Upper lobe of right lung (tissue), 1 donor: ENCODE measurements at regions not wholly inside any gene's neighbourhood (a gene's known extent, or its start where the extent isn't known, plus 50 kb on each side); places are given as distances from the start of the nearest gene placed in this dataset.
"Not testable (repeated sequence)": the region's sequence is repeated elsewhere in the genome, so short reads cannot be mapped to it uniquely, and the experiment has no call there.

Experiments
- ATAC-seq: fragments of 200-7000 bp; cut with Tn5 transposase; one replicate; pipeline ENCODE4 v1.9.1; 2020; ENCODE audit warnings: mild to moderate bottlenecking, moderate library complexity
- DNase-seq: peaks from one replicate; pipeline ENCODE4 v3.0.0-alpha.2; 2020
- H3K27ac ChIP-seq: fragments of 200-600 bp; one replicate; pipeline ENCODE4 v1.8.0; 2022
- H3K27me3 ChIP-seq: fragments of 200-600 bp; one replicate; pipeline ENCODE4 v1.8.0; 2022; ENCODE audit warnings: mild to moderate bottlenecking
- H3K36me3 ChIP-seq: fragments of 200-600 bp; one replicate; pipeline ENCODE4 v1.8.0; 2022
- H3K4me1 ChIP-seq: fragments of 200-600 bp; one replicate; pipeline ENCODE4 v1.8.0; 2022
- H3K4me3 ChIP-seq: fragments of 200-600 bp; one replicate; pipeline ENCODE4 v1.8.0; 2022; ENCODE audit warnings: mild to moderate bottlenecking
- H3K9me3 ChIP-seq: fragments of 200-600 bp; one replicate; pipeline ENCODE4 v1.8.0; 2022
- intact Hi-C: fragments of 100-400 bp; cut with DNase I; formaldehyde crosslinking; loops from one replicate; pipeline ENCODE4 v1.11.0; 2022
- TF ChIP-seq, protein P1 (sequence below): fragments of 200-600 bp; IDR thresholded peaks from one replicate; pipeline ENCODE4 v1.8.0; 2022; ENCODE audit warnings: antibody characterized with exemption
- donor health status: DM: no; HTN: yes; CAD: no; lungs with severe emphysema.

DNA sequence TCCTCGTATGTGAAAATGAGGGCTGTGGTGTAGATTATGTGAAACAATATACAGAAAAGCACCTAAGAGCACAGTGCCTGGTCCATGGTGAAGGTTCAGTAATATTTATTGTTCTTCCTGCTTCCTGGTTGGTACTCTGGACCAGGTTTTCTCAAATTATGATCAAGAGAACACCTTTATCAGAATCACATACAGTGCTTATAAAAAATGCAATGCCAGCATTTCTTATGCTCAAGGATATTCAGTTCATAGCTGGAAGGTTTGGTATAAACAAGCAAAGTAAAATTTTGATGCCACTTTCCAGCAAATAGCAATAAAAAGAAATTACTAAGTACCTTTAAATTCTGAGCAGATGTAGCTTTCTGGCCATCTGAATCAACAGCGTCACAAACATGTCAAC is 1412.4 kb downstream of the RPA4 start:
- Histone ChIP-seq H3K36me3 (no peaks in the 10 kb centered on the region), H3K4me1 (no peaks in the 10 kb centered on the region), H3K27ac (no peak overlapping the region), H3K27me3 (no peaks in the 10 kb centered on the region), H3K4me3 (no peak overlapping the region), H3K9me3 (no peaks in the 10 kb centered on the region)
- ATAC-seq (no peak), DNase-seq (no peak)
- intact Hi-C loops, result no loop called here
- TF ChIP-seq, protein P1, sequence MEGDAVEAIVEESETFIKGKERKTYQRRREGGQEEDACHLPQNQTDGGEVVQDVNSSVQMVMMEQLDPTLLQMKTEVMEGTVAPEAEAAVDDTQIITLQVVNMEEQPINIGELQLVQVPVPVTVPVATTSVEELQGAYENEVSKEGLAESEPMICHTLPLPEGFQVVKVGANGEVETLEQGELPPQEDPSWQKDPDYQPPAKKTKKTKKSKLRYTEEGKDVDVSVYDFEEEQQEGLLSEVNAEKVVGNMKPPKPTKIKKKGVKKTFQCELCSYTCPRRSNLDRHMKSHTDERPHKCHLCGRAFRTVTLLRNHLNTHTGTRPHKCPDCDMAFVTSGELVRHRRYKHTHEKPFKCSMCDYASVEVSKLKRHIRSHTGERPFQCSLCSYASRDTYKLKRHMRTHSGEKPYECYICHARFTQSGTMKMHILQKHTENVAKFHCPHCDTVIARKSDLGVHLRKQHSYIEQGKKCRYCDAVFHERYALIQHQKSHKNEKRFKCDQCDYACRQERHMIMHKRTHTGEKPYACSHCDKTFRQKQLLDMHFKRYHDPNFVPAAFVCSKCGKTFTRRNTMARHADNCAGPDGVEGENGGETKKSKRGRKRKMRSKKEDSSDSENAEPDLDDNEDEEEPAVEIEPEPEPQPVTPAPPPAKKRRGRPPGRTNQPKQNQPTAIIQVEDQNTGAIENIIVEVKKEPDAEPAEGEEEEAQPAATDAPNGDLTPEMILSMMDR, result no peak

DNA sequence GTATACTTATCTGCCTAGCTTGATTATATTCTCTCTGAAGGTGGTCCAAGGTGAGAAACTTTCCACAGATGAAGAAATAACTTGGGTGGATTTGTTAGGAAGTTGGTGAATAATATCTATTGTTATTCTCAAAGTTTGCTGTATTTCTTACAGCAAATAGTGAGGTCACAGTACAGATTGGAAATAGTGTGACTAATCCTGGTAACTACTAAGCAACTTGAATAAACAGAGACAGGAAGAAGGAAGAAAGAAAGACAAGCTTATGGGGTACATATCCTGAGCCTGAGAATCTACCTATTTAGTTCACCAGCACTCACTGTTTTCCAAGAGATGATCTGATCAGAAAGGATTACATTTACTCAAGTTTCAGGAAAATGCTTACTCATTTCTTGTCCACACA is 1416.1 kb downstream of the RPA4 start:
- intact Hi-C loops, result no loop called here
- H3K4me1 ChIP-seq, result no peaks in the 10 kb centered on the region
- no peaks in the 10 kb centered on the region for H3K27me3 ChIP-seq
- no peak overlapping the region for H3K4me3 ChIP-seq
- ATAC-seq (no peak), DNase-seq (no peak)
- H3K9me3 ChIP-seq, result no peaks in the 10 kb centered on the region
- TF ChIP-seq, protein P1, result no peak
- no peak overlapping the region for H3K27ac ChIP-seq
- H3K36me3 ChIP-seq, result no peaks in the 10 kb centered on the region

DNA sequence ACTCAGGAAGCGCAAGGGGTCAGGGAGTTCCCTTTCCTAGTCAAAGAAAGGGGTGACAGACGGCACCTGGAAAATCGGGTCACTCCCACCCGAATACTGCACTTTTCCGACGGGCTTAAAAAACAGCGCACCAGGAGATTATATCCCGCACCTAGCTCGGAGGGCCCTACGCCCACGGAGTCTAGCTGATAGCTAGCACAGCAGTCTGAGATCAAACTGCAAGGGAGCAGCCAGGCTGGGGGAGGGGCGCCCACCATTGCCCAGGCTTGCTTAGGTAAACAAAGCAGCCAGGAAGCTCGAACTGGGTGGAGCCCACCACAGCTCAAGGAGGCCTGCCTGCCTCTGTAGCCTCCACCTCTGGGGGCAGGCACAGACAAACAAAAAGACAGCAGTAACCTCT is 1416.8 kb downstream of the RPA4 start:
- H3K4me3 ChIP-seq, H3K36me3 ChIP-seq, DNase-seq, ATAC-seq, intact Hi-C loops, H3K9me3 ChIP-seq, H3K27ac ChIP-seq, H3K27me3 ChIP-seq, H3K4me1 ChIP-seq: not testable (repeated sequence)

DNA sequence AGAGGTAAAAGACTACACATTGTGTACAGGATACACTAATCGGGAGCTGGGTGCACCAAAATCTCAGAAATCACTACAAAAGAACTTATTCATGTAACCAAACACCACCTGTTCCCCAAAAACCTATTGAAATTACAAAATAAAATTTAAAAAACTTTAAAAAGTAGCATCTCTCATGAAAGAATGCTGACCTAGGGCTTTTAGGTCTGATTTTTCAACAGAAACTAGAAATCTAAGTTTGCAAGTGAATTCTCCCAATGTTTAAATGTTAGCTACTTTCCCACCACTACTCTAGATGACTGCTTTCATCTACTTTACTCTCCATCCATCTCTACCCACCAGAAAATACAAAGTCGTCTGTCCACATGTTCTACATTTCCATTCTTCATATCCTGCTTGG is 1447.7 kb downstream of the RPA4 start:
- TF ChIP-seq, protein P1, result no peak
- intact Hi-C loops, result no loop called here

DNA sequence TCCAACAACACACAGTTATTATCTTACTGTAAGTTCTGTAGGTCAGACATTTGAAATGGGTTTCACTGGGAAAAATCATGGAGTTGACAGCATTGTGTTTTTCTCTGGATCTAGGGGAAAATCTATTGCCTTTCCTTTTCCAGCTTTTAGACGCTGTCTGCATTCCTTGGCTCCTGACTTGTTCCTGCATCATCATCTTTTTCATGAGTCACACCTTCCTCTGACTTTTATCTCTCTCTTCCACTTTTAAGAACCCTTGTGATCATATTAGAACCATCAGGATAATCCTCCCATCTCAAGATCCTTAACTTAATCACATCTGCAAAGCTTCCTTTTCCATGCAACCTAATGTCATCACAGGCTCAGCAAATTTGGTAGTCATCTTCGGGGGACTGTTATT is 1454.8 kb downstream of the RPA4 start:
- no peaks in the 10 kb centered on the region for H3K9me3 ChIP-seq
- intact Hi-C loops, result no loop called here
- no peaks in the 10 kb centered on the region for H3K4me1 ChIP-seq
- TF ChIP-seq, protein P1, result no peak
- no peaks in the 10 kb centered on the region for H3K36me3 ChIP-seq
- ATAC-seq (no peak), DNase-seq (no peak)
- H3K4me3 ChIP-seq, result no peak overlapping the region
- no peaks in the 10 kb centered on the region for H3K27me3 ChIP-seq
- no peak overlapping the region for H3K27ac ChIP-seq

More for the DNA sequence above, 1447.7 kb downstream of the RPA4 start:
- H3K27ac ChIP-seq, result no peak overlapping the region
- H3K27me3 ChIP-seq, result no peaks in the 10 kb centered on the region
- no peaks in the 10 kb centered on the region for H3K4me1 ChIP-seq
- H3K9me3 ChIP-seq, result no peaks in the 10 kb centered on the region
- DNase-seq, result no peak
- no peak overlapping the region for H3K4me3 ChIP-seq
- H3K36me3 ChIP-seq, result no peaks in the 10 kb centered on the region
- ATAC-seq, result no peak

DNA sequence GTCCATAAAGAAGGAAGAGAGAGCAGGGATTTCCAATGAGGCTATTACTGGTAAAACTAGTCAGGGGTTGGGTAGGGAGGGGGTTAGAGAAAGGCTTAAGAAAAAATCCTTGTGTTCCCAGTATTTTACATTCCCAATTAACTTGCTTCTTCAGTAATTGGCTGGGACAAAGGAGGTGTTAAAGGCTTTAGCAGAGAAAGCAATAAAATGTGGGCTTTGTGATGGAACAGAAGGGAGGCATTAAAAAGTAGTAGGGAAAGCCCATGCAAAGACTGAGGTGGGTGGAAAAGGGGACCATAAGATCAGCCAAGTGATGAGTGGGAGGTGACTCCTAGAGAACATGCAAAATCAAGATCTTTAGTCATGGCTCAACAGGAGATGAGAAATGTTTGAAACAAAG is 1467.2 kb downstream of the RPA4 start:
- intact Hi-C loops, result no loop called here
- no peaks in the 10 kb centered on the region for H3K36me3 ChIP-seq
- no peaks in the 10 kb centered on the region for H3K27me3 ChIP-seq
- no peak overlapping the region for H3K27ac ChIP-seq
- ATAC-seq (no peak), DNase-seq (no peak)
- TF ChIP-seq, protein P1, result no peak
- no peaks in the 10 kb centered on the region for H3K9me3 ChIP-seq
- H3K4me1 ChIP-seq, result no peaks in the 10 kb centered on the region
- H3K4me3 ChIP-seq, result no peak overlapping the region
